ENCODE measurements at regions not wholly inside any gene's neighbourhood (a gene's known extent, or its start where the extent isn't known, plus 50 kb on each side); places are given as distances from the start of the nearest gene placed in this dataset.

GRCh38 chr1:212551929-212552328 lies 56.6 kb upstream of the ATF3 start:
- Histone ChIP-seq H3K9ac (ENCODE audit: low read length) (no peak overlapping the region), H3K79me2 (ENCODE audit: control insufficient read depth, insufficient read depth, low read length) (no peaks in the 10 kb centered on the region), H3K36me3 (replicated peaks in 1 of 2; ENCODE audit: control extremely low read depth in 1 of 2, control insufficient read depth in 1 of 2, extremely low read depth in 1 of 2, insufficient read depth in 2 of 2, low read length in 1 of 2) (no peaks in the 10 kb centered on the region), H4K20me1 (ENCODE audit: control insufficient read depth, insufficient read depth, low read length, poor library complexity, severe bottlenecking) (no peaks in the 10 kb centered on the region), H3K4me2 (replicated peaks; ENCODE audit: low read depth, low read length, poor library complexity, severe bottlenecking) (no peak overlapping the region), H3K4me3 (ENCODE audit: control extremely low read depth in 1 of 5, extremely low read depth in 1 of 5, insufficient read depth in 1 of 5, low read depth in 2 of 5, low read length in 4 of 5) (no peak overlapping the region), H2AFZ (ENCODE audit: insufficient read depth, low read depth, low read length, poor library complexity, severe bottlenecking) (no peak overlapping the region), H3K27me3 (replicated peaks in 1 of 4; ENCODE audit: control extremely low read depth in 1 of 4, control insufficient read depth in 3 of 4, insufficient read depth in 4 of 4, low read length in 3 of 4) (peaks cover 0 to 10% (median 0%) of the 10 kb centered on the region in 4 experiments), H3K27ac (ENCODE audit: low read length in 2 of 2) (no peak overlapping the region), H3K4me1 (ENCODE audit: control insufficient read depth in 2 of 2, insufficient read depth in 2 of 2, low read length in 2 of 2) (no peaks in the 10 kb centered on the region), H3K9me3 (ENCODE audit: control extremely low read depth in 1 of 3, control insufficient read depth in 2 of 3, insufficient read depth in 1 of 3, low read length in 2 of 3) (peaks cover 0 to 1% (median 0%) of the 10 kb centered on the region in 3 donors)
- no peak for ATAC-seq (ENCODE audit: low read depth)
- no peak overlapping the region for H3K27ac Mint-ChIP-seq
- intact Hi-C loops (cut with micrococcal nuclease): no loop called here
- ChIA-PET POLR2A (no interaction called here), CTCF (no interaction called here)
- no peak for DNase-seq
- 80% methylated on average over 1 of the region's 4 CpGs for WGBS (ENCODE audit: insufficient coverage)
- no peak overlapping the region for H3K4me3 Mint-ChIP-seq
- H3K4me1 Mint-ChIP-seq: no peaks in the 10 kb centered on the region
- TF ChIP-seq EZH2 (IDR thresholded peaks at IDR 0.05; ENCODE audit: borderline replicate concordance, insufficient read depth, low read depth, low read length, poor library complexity, severe bottlenecking): no peak
- TF ChIP-seq, protein P1, sequence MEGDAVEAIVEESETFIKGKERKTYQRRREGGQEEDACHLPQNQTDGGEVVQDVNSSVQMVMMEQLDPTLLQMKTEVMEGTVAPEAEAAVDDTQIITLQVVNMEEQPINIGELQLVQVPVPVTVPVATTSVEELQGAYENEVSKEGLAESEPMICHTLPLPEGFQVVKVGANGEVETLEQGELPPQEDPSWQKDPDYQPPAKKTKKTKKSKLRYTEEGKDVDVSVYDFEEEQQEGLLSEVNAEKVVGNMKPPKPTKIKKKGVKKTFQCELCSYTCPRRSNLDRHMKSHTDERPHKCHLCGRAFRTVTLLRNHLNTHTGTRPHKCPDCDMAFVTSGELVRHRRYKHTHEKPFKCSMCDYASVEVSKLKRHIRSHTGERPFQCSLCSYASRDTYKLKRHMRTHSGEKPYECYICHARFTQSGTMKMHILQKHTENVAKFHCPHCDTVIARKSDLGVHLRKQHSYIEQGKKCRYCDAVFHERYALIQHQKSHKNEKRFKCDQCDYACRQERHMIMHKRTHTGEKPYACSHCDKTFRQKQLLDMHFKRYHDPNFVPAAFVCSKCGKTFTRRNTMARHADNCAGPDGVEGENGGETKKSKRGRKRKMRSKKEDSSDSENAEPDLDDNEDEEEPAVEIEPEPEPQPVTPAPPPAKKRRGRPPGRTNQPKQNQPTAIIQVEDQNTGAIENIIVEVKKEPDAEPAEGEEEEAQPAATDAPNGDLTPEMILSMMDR (IDR thresholded peaks at IDR 0.05): no peak
- peaks cover 18% of the 10 kb centered on the region for H3K27me3 Mint-ChIP-seq
- peaks cover 3% of the 10 kb centered on the region for H3K9me3 Mint-ChIP-seq (ENCODE audit: insufficient read depth)

- peaks cover 4% of the 10 kb centered on the region for H3K4me1 Mint-ChIP-seq
Observed at GRCh38 chr1:212553676-212554075, 54.9 kb upstream of the ATF3 start.

More at GRCh38 chr1:212553676-212554075, 54.9 kb upstream of the ATF3 start:
- Mint-ChIP-seq H3K27ac (no peak overlapping the region), H3K27me3 (peaks cover 18% of the 10 kb centered on the region), H3K9me3 (ENCODE audit: insufficient read depth) (peaks cover 3% of the 10 kb centered on the region), H3K4me3 (no peak overlapping the region)
- H4K20me1 ChIP-seq (ENCODE audit: control insufficient read depth, insufficient read depth, low read length, poor library complexity, severe bottlenecking): no peaks in the 10 kb centered on the region
- no peak overlapping the region for H3K4me3 ChIP-seq (ENCODE audit: control extremely low read depth in 1 of 5, extremely low read depth in 1 of 5, insufficient read depth in 1 of 5, low read depth in 2 of 5, low read length in 4 of 5)
- TF ChIP-seq, protein P1 (IDR thresholded peaks at IDR 0.05): no peak
- TF ChIP-seq EZH2 (IDR thresholded peaks at IDR 0.05; ENCODE audit: borderline replicate concordance, insufficient read depth, low read depth, low read length, poor library complexity, severe bottlenecking): no peak
- CTCF ChIA-PET: no interaction called here
- no peak for ATAC-seq (ENCODE audit: low read depth)
- no peak overlapping the region for H3K4me2 ChIP-seq (replicated peaks; ENCODE audit: low read depth, low read length, poor library complexity, severe bottlenecking)
- H3K9me3 ChIP-seq (ENCODE audit: control extremely low read depth in 1 of 3, control insufficient read depth in 2 of 3, insufficient read depth in 1 of 3, low read length in 2 of 3): no peaks in the 10 kb centered on the region
- H3K4me1 ChIP-seq (ENCODE audit: control insufficient read depth in 2 of 2, insufficient read depth in 2 of 2, low read length in 2 of 2): peaks cover 6% of the 10 kb centered on the region in 2 donors
- no peak for DNase-seq
- H3K36me3 ChIP-seq (replicated peaks in 1 of 2; ENCODE audit: control extremely low read depth in 1 of 2, control insufficient read depth in 1 of 2, extremely low read depth in 1 of 2, insufficient read depth in 2 of 2, low read length in 1 of 2): no peaks in the 10 kb centered on the region
- POLR2A ChIA-PET: no interaction called here
- intact Hi-C loops (cut with micrococcal nuclease): no loop called here
- no peak overlapping the region for H2AFZ ChIP-seq (ENCODE audit: insufficient read depth, low read depth, low read length, poor library complexity, severe bottlenecking)
- H3K27me3 ChIP-seq (replicated peaks in 1 of 4; ENCODE audit: control extremely low read depth in 1 of 4, control insufficient read depth in 3 of 4, insufficient read depth in 4 of 4, low read length in 3 of 4): peaks cover 0 to 10% (median 0%) of the 10 kb centered on the region in 4 experiments
- H3K9ac ChIP-seq (ENCODE audit: low read length): no peak overlapping the region
- H3K27ac ChIP-seq (ENCODE audit: low read length in 2 of 2): no peak overlapping the region
- H3K79me2 ChIP-seq (ENCODE audit: control insufficient read depth, insufficient read depth, low read length): no peaks in the 10 kb centered on the region
- 100% methylated on average over 1 of the region's 4 CpGs for WGBS (ENCODE audit: insufficient coverage)
